HG02885 (cell line): ENCODE measurements at regions not wholly inside any gene's neighbourhood (a gene's known extent, or its start where the extent isn't known, plus 50 kb on each side); places are given as distances from the start of the nearest gene placed in this dataset.
"Not testable (repeated sequence)": the region's sequence is repeated elsewhere in the genome, so short reads cannot be mapped to it uniquely, and the experiment has no call there.

Experiments
- ATAC-seq: cut with Tn5 transposase; IDR thresholded peaks from one replicate; pipeline ENCODE4 v1.9.1; 2021; ENCODE audit warnings: mild to moderate bottlenecking; ENCODE audit not compliant: unreplicated experiment, poor library complexity

GRCh38 chr16:66250686-66251431, 115.6 kb upstream of the CDH5 start:
- no peak for ATAC-seq

- ATAC-seq = no peak
Measured at GRCh38 chr16:66247516-66248481, 118.7 kb upstream of the CDH5 start.

DNA sequence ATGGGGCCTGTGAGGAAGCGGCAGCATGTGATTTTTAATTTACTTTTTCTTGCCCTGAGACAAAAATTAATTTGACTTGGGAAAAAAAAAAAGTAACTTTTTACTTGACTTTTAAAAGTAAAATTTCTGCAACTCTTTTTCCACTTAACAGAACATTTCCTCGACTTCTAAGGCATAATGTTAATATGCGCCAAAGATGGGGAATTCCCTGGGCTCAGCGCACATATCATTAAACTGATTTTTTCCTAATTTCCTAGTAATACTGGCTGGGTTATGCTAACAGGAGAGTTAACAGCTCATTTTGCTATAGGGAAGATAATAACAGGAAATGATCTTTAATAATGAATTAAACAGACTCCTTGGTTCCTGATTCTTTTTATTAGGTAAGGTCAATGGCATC, 120.6 kb upstream of the CDH5 start:
- ATAC-seq = no peak

DNA sequence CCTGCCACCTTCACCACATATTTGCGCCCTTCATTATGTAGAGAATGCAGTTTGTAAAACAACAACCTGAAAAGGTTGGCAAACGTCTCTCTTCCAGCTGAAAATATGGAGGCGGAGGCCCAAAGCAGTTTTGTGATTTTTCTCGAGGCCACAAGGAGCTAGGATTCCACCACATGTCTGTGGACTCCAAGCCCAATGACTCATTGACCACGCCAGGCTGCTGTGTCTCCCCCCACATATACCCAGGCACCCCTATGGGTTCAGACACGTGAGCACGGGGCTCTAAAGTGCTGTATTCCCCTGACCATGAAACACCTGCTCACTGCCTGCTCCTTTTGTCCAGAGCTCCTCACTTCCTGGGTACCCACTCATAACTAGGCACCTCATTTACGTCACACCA, 121.4 kb upstream of the CDH5 start:
- ATAC-seq = no peak

- no peak for ATAC-seq
Measured at GRCh38 chr16:66242672-66243071, 123.8 kb upstream of the CDH5 start.

- ATAC-seq = not testable (repeated sequence)
Measured at GRCh38 chr16:66242206-66242605, 124.3 kb upstream of the CDH5 start.

DNA sequence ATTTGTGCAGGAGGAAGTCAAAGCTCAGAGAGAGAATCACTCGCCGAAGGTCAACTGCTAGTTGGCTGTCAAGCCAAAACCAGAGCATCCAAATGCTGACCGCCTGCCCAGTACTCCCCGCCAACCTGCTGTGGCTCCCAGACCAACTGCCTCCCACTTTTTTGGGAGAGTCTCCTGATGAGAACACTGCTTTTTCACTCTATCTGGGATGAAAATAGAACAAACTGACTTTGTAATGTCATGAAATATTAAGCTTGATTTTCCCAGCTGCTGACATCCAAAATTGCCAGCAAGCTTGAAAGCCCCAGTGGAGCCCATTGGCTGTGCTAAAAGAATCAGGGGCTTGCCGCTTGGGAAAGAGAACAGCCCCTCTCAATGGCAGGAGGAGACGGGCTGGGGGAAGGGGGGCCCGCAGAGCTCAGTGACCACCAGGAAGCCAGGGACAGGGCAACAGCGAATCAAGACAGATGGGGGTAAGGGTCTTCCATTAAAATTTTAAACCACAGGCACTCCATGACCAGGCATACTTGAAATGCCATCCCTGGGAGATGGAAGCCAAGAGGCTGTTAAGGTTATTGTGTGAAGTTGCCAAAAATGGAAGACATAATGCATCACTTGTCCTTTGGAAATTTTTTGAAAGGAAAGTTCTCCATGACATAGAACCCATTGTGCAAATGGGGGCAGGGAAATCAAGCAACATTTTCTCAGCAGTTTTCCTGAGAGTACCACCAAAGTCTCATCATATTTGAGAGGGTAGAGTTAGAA, 125.7 kb upstream of the CDH5 start:
- ATAC-seq = no peak

GRCh38 chr16:66240088-66240487, 126.4 kb upstream of the CDH5 start:
- no peak for ATAC-seq

GRCh38 chr16:66238696-66239095, 127.8 kb upstream of the CDH5 start:
- no peak for ATAC-seq

GRCh38 chr16:66236301-66236700, 130.2 kb upstream of the CDH5 start:
- no peak for ATAC-seq

- ATAC-seq = no peak
Measured at GRCh38 chr16:66231452-66232160, 134.9 kb upstream of the CDH5 start.

GRCh38 chr16:66229651-66230050, 136.8 kb upstream of the CDH5 start:
- ATAC-seq = no peak

GRCh38 chr16:66228792-66229191, 137.7 kb upstream of the CDH5 start:
- no peak for ATAC-seq

DNA sequence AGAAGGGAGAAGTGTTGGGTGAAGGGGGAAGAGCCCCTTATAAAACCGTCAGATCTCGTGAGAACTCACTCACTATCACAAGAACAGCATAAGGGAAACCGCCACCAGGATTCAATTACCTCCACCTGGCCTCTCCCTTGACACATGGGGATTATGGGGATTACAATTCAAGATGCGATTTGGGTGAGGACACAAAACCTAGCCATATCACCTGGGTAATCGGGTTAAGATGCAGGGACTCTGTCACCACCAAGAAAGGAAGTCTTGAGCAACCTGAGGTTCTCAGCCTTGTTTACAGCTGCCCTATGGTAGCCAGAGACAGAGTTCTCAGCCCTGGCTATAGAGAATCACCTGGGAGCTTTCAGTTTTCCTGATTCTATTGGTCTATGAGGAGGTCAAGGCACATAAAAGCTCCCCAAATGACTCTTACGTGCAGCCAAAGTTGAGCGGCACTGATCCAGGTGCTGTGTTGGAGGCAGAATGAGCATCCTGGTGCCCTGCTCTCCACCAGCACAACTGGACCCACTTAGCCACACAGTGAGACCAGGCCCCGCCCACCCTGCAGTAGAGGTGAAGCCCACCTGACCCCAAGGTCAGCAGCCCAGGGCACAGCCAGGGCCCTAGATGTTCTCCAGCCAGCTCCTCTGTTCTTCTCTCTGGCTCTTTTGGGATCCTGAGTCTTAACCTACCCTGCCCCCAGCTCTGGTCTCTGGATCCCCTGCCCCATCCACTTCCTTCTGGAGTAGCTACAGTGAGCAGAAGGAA, 138.5 kb upstream of the CDH5 start:
- no peak for ATAC-seq

GRCh38 chr16:66226762-66227161, 139.7 kb upstream of the CDH5 start:
- no peak for ATAC-seq

GRCh38 chr16:66225696-66226095, 140.8 kb upstream of the CDH5 start:
- ATAC-seq = no peak

DNA sequence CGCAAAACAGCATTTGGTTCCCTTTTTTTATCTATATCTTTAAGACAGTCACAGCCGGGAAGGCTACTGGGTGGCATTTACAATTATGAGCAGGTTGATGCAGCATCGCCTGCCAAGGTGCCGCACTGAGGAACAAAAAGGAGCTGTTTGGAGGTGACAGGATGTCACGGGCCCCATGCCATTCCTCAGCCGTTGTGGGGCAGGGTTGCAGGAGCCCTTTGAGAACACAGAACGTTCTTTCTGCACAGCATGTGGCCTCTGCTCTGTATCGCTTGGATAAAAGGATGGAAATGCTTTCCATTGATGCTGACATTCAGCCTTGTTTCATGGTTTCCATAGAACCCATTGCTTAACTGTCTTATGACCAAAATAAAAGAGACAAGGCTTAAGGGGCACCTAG, 141.9 kb upstream of the CDH5 start:
- no peak for ATAC-seq

DNA sequence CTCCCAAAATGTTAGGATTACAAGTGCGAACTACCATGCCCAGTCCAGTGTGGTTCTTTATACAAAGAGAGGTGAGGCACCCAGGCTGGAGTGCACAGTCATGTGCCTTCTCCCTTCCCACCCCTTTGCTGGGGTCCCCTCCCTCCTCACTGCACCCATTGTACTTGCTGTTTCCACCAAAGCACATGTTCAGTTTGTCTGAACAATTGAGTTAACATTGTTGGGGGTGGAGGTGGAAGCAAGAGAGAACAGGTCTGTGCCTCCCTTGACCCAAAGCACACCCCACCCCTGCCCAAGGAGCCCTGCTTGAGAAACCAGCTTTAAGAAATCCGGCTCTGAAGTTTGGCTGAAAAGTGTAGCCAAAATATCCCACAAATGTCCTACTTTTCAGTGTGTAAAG, 142.3 kb upstream of the CDH5 start:
- no peak for ATAC-seq

DNA sequence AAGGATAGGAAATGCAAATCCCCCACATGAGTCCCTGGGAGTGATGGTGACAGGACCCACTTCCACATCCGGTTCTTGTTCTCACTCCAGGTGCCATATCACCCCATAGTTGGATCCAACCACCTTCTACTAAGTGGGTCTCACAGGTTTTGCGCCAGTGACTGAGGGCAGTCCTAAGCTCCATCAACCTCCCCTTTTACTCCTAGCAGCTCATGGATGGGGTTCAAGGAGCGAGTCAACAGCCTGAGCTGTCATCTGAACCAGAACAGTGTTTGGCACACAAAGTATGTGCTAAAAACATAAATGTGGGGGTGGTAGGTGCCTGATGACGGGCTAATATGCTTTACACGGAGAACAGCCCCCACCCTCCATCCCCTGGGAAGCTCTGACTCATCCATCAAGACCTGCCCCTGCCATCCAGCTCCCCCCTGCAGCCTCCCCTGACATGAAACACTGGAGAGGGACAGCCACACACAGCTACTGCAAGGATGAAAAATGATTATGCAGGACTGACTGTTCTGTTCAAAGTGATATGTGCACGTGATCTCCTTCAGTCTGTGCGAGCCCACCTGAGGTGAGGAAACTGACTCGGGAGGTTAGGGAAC, 143.2 kb upstream of the CDH5 start:
- ATAC-seq = no peak
